ENCODE measurements at regions not wholly inside any gene's neighbourhood (a gene's known extent, or its start where the extent isn't known, plus 50 kb on each side); places are given as distances from the start of the nearest gene placed in this dataset.

DNA sequence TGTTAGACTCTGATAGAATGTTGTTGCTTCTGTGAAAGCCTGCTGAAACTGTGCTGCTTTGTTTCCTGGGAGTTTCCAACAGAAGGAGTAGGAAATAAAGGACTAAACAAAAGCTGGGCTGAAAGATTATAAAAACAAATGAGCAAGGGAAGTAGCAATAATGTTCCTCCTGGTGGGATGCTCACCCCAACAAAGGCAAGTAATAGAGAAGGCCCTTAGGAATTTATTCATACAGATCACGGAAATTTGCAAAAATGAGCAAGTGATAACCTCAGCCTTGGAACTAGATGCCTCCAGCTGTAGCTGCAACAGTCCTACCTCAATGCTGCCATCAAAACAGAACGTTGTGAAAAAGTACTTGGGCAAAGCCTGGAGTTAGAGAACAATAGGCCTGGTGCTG is 1248.0 kb upstream of the C9orf72 start:
- Histone ChIP-seq H3K9ac (replicated peaks in 1 of 4; ENCODE audit: extremely low read depth in 1 of 4, low read depth in 3 of 4, low read length in 3 of 4) (no peak overlapping the region), H4K20me1 (replicated peaks in 1 of 2; ENCODE audit: control insufficient read depth in 1 of 2, insufficient read depth in 2 of 2, low read length in 2 of 2) (no peaks in the 10 kb centered on the region), H2BK12ac (ENCODE audit: low read depth, low read length) (0 out of 2 replicates have a peak overlapping the region, but pooled peaks have one; percentile 20), H3K23me2 (ENCODE audit: low read depth, low read length) (no peaks in the 10 kb centered on the region), H2AK5ac (ENCODE audit: low read depth, low read length) (no peak overlapping the region), H3K79me2 (ENCODE audit: control insufficient read depth in 1 of 2, insufficient read depth in 2 of 2, low read length in 2 of 2) (no peaks in the 10 kb centered on the region), H3K4me3 (ENCODE audit: extremely low read depth in 1 of 4, insufficient read depth in 2 of 4, low read depth in 3 of 4, low read length in 4 of 4) (no peak overlapping the region), H3K27me3 (replicated peaks in 1 of 4; ENCODE audit: control insufficient read depth in 3 of 4, extremely low read depth in 1 of 4, insufficient read depth in 3 of 4, low read length in 3 of 4) (no peaks in the 10 kb centered on the region), H3K27ac (ENCODE audit: low read depth, low read length) (no peak overlapping the region), H2BK20ac (ENCODE audit: low read length) (no peak overlapping the region; the same call in 1 of the 2 replicates), H3K79me1 (ENCODE audit: low read depth, low read length) (no peaks in the 10 kb centered on the region), H3K9me3 (ENCODE audit: insufficient read depth in 2 of 2, low read depth in 1 of 2, low read length in 1 of 2) (no peaks in the 10 kb centered on the region), H3K4me2 (ENCODE audit: insufficient read depth in 1 of 2, low read depth in 2 of 2, low read length in 2 of 2) (0 out of 4 replicates have a peak overlapping the region, but pooled peaks have one; percentile 18 to 39), H4K5ac (ENCODE audit: insufficient read length, low read depth, low read length) (no peak overlapping the region), H3K4ac (replicated peaks; ENCODE audit: insufficient read length, low read depth, low read length) (no peak overlapping the region), H4K8ac (ENCODE audit: extremely low read depth, insufficient read depth, low read length) (no peak overlapping the region), H3K23ac (ENCODE audit: insufficient read length) (no peak overlapping the region), H2AFZ (ENCODE audit: low read length) (no peak overlapping the region), H3K14ac (ENCODE audit: insufficient read length) (no peak overlapping the region), H3K56ac (replicated peaks; ENCODE audit: insufficient read length, low read depth, low read length) (no peak overlapping the region), H3K18ac (ENCODE audit: extremely low read depth, low read length) (no peak overlapping the region; the same call in 1 of the 2 replicates), H4K91ac (replicated peaks; ENCODE audit: insufficient read length, low read length) (peak overlapping the region; percentile 32), H3K36me3 (ENCODE audit: control insufficient read depth in 2 of 4, insufficient read depth in 4 of 4, low read length in 3 of 4) (no peaks in the 10 kb centered on the region; a peak in 1 of 8 replicates), H2BK5ac (ENCODE audit: low read depth, low read length) (peak overlapping the region; percentile 93; the same call in 1 of the 2 replicates), H2BK120ac (replicated peaks; ENCODE audit: low read depth, low read length) (peak overlapping the region; percentile 16), H3K4me1 (replicated peaks in 1 of 4; ENCODE audit: control insufficient read depth in 3 of 4, insufficient read depth in 4 of 4, low read length in 3 of 4) (peaks cover 0 to 11% (median 5%) of the 10 kb centered on the region in 4 experiments; a peak in 4 of 7 replicates), H2BK15ac (ENCODE audit: low read length) (no peak overlapping the region)
- TF ChIP-seq SP1 (IDR thresholded peaks at IDR 0.05; ENCODE audit: low read depth, low read length) (0 out of 2 replicates have a peak, but pooled peaks have one; percentile 14), BACH1 (IDR thresholded peaks at IDR 0.05; ENCODE audit: low read length) (no peak), SIX5 (IDR thresholded peaks at IDR 0.05; ENCODE audit: low read depth, low read length) (no peak)
- ChIA-PET POLR2A (ENCODE audit: partially characterized antibody) (no interaction called here), CTCF (ENCODE audit: partially characterized antibody) (interaction anchor here (2.2 to 2.5 kb wide), 2 partner anchors 47 to 393 kb away, joined by 5 to 8 read pairs; partner anchors contain the start of gene LINGO2)
- DNase-seq (ENCODE audit: low read depth in 1 of 2, low spot score in 2 of 2) (no peak), FAIRE-seq (no peak)
- WGBS, 2 experiments (ENCODE audit: extremely low coverage in 1 of 2, insufficient coverage in 1 of 2, insufficient read length in 1 of 2, insufficient replicate concordance in 2 of 2, low coverage in 1 of 2, low lambda C conversion rate in 2 of 2, missing lambda C conversion rate in 1 of 2), result 25% methylated on average over 2 of the region's 2 CpGs; no CpG with 5 or more reads in 1 of the 2 experiments
